H9 (cell line): ENCODE measurements at regions not wholly inside any gene's neighbourhood (a gene's known extent, or its start where the extent isn't known, plus 50 kb on each side); places are given as distances from the start of the nearest gene placed in this dataset.

ENCODE experiments used
- DNase-seq: peaks from one replicate; pipeline ENCODE4 v3.0.0-alpha.2; 2017
- H2AFZ ChIP-seq: one replicate; pipeline ENCODE4 v1.6.1; 2013; ENCODE audit warnings: mild to moderate bottlenecking, low read length, control low read depth, moderate library complexity
- H2AK5ac ChIP-seq: 2 replicates; pipeline ENCODE4 v1.6.1; 2013; ENCODE audit warnings: low read length, control low read depth, mixed read lengths; ENCODE audit not compliant: insufficient read length
- H2BK120ac ChIP-seq: one replicate; pipeline ENCODE4 v1.6.1; 2013; ENCODE audit warnings: low read depth, mild to moderate bottlenecking, low read length, control low read depth, inconsistent platforms; ENCODE audit not compliant: poor library complexity, severe bottlenecking
- H2BK12ac ChIP-seq: 2 replicates; pipeline ENCODE4 v1.6.1; 2013; ENCODE audit warnings: low read length, control low read depth, mixed read lengths, low read depth; ENCODE audit not compliant: insufficient read length
- H2BK15ac ChIP-seq: 2 replicates; pipeline ENCODE4 v1.6.1; 2013; ENCODE audit warnings: low read depth, low read length, control low read depth
- H2BK20ac ChIP-seq: one replicate; pipeline ENCODE4 v1.6.1; 2013; ENCODE audit warnings: low read depth, mild to moderate bottlenecking, low read length, control low read depth, inconsistent platforms; ENCODE audit not compliant: poor library complexity, severe bottlenecking
- H2BK5ac ChIP-seq: 2 replicates; pipeline ENCODE4 v1.6.1; 2013; ENCODE audit warnings: low read length, control low read depth, mixed read lengths; ENCODE audit not compliant: insufficient read length
- H3K14ac ChIP-seq: 2 replicates; pipeline ENCODE4 v1.6.1; 2013; ENCODE audit warnings: low read length, control low read depth; ENCODE audit not compliant: insufficient read depth
- H3K18ac ChIP-seq: 2 replicates; pipeline ENCODE4 v1.6.1; 2013; ENCODE audit warnings: low read depth, mild to moderate bottlenecking, mixed read lengths, low read length, control low read depth; ENCODE audit not compliant: insufficient read length
- H3K23ac ChIP-seq: 2 replicates; pipeline ENCODE4 v1.6.1; 2013; ENCODE audit warnings: low read length, control low read depth, mixed read lengths, low read depth; ENCODE audit not compliant: insufficient read length
- H3K23me2 ChIP-seq: 2 replicates; pipeline ENCODE4 v1.6.1; 2013; ENCODE audit warnings: low read depth, mild to moderate bottlenecking, mixed read lengths, low read length, control low read depth; ENCODE audit not compliant: insufficient read length, poor library complexity, severe bottlenecking
- H3K27ac ChIP-seq: 2 replicates; pipeline ENCODE4 v1.5.1; 2013; ENCODE audit warnings: low read length, control low read depth, mixed read lengths, low read depth; ENCODE audit not compliant: insufficient read length
- H3K27me3 ChIP-seq: 2 replicates; pipeline ENCODE4 v1.6.1; 2013; ENCODE audit warnings: low read length, control low read depth, inconsistent platforms; ENCODE audit not compliant: insufficient read depth
- H3K4ac ChIP-seq: 2 replicates; pipeline ENCODE4 v1.6.1; 2013; ENCODE audit warnings: low read depth, mild to moderate bottlenecking, control low read depth, inconsistent platforms, low read length, moderate library complexity
- H3K4me1 ChIP-seq: 2 replicates; pipeline ENCODE4 v1.6.1; 2013; ENCODE audit warnings: low read length, control low read depth, inconsistent platforms; ENCODE audit not compliant: insufficient read depth
- H3K4me2 ChIP-seq: 2 replicates; pipeline ENCODE4 v1.6.1; 2013; ENCODE audit warnings: low read length, control low read depth, mixed read lengths; ENCODE audit not compliant: insufficient read length, insufficient read depth
- H3K56ac ChIP-seq: 2 replicates; pipeline ENCODE4 v1.6.1; 2013; ENCODE audit warnings: low read depth, mild to moderate bottlenecking, mixed read lengths, low read length, control low read depth; ENCODE audit not compliant: insufficient read length
- H3K79me1 ChIP-seq: 2 replicates; pipeline ENCODE4 v1.6.1; 2013; ENCODE audit warnings: low read depth, mild to moderate bottlenecking, moderate library complexity, low read length, control low read depth, inconsistent platforms; ENCODE audit not compliant: insufficient read depth, poor library complexity, severe bottlenecking
- H3K79me2 ChIP-seq: 2 replicates; pipeline ENCODE4 v1.6.1; 2013; ENCODE audit warnings: low read length, control low read depth, inconsistent platforms; ENCODE audit not compliant: insufficient read depth
- H3K9ac ChIP-seq: 2 replicates; pipeline ENCODE4 v1.6.1; 2013; ENCODE audit warnings: low read length, control low read depth, mixed read lengths; ENCODE audit not compliant: insufficient read length; ENCODE audit errors: extremely low read depth
- H3K9me3 ChIP-seq: one replicate; pipeline ENCODE4 v1.6.1; 2013; ENCODE audit warnings: low read depth, low read length, inconsistent platforms; ENCODE audit not compliant: control insufficient read depth
- H3T11ph ChIP-seq: one replicate; pipeline ENCODE4 v1.6.1; 2013; ENCODE audit warnings: mild to moderate bottlenecking, low read length, control low read depth, inconsistent platforms
- H4K20me1 ChIP-seq: one replicate; pipeline ENCODE4 v1.6.1; 2013; ENCODE audit not compliant: control insufficient read depth, insufficient read length, insufficient read depth
- H4K5ac ChIP-seq: 2 replicates; pipeline ENCODE4 v1.6.1; 2013; ENCODE audit warnings: low read depth, mild to moderate bottlenecking, mixed read lengths, low read length, control low read depth; ENCODE audit not compliant: insufficient read length
- H4K8ac ChIP-seq: replicated peaks from 2 replicates; pipeline ENCODE4 v1.6.1; 2013; ENCODE audit warnings: low read length, control low read depth, mixed read lengths, low read depth; ENCODE audit not compliant: insufficient read length
- H4K91ac ChIP-seq: 2 replicates; pipeline ENCODE4 v1.6.1; 2013; ENCODE audit warnings: low read depth, mild to moderate bottlenecking, moderate library complexity, mixed read lengths, low read length, control low read depth; ENCODE audit not compliant: insufficient read length
- H3K27ac Mint-ChIP-seq, 3 experiments: 2 replicates in 2 of 3; 3 replicates in 1 of 3; pipeline ENCODE4 v1.8.0; 2020 to 2021; ENCODE audit warnings: mixed read lengths in 3 of 3, mild to moderate bottlenecking in 1 of 3, moderate library complexity in 1 of 3
- H3K27me3 Mint-ChIP-seq: 2 replicates; pipeline ENCODE4 v1.8.0; 2021; ENCODE audit warnings: low read depth, mild to moderate bottlenecking, moderate library complexity, mixed read lengths
- H3K36me3 Mint-ChIP-seq, 3 experiments: 2 replicates in 2 of 3; 3 replicates in 1 of 3; pipeline ENCODE4 v1.8.0; 2020 to 2021; ENCODE audit warnings: low read depth in 3 of 3, mixed read lengths in 3 of 3; ENCODE audit not compliant: insufficient read depth in 1 of 3
- H3K4me1 Mint-ChIP-seq, 2 experiments: 2 replicates each; pipeline ENCODE4 v1.8.0; 2020; ENCODE audit warnings: mixed read lengths in 2 of 2
- H3K4me3 Mint-ChIP-seq, 2 experiments: 2 replicates in 1 of 2; 3 replicates in 1 of 2; pipeline ENCODE4 v1.8.0; 2020 to 2021; ENCODE audit warnings: mild to moderate bottlenecking in 2 of 2, mixed read lengths in 2 of 2, moderate library complexity in 1 of 2
- H3K9me3 Mint-ChIP-seq, 2 experiments: 2 replicates in 1 of 2; 3 replicates in 1 of 2; pipeline ENCODE4 v1.8.0; 2020; ENCODE audit warnings: mild to moderate bottlenecking in 2 of 2, mixed read lengths in 2 of 2, moderate library complexity in 1 of 2
- CTCF ChIP-seq: fragments of 200-600 bp; sonication (generic); conservative IDR thresholded peaks from 3 replicates; pipeline ENCODE4 v1.8.0; 2021; ENCODE audit warnings: antibody characterized with exemption, mild to moderate bottlenecking
- WGBS: extraction: QIAGEN DNeasy Blood & Tissue Kit; methylation state at CpG from one replicate; pipeline ENCODE4 v1.1.7; 2013; ENCODE audit warnings: missing lambda C conversion rate, low lambda C conversion rate, mixed read lengths; ENCODE audit not compliant: insufficient read length; ENCODE audit errors: extremely low coverage; 5-methylcytosine and 5-hydroxymethylcytosine counted together

- no peaks in the 10 kb centered on the region for H3K9me3 ChIP-seq
- H3K56ac ChIP-seq, result no peak overlapping the region
- no peaks in the 10 kb centered on the region for H3K36me3 Mint-ChIP-seq
- H3K14ac ChIP-seq, result no peak overlapping the region
- no peak overlapping the region for H3K18ac ChIP-seq
- H3K4ac ChIP-seq, result no peak overlapping the region
- no peaks in the 10 kb centered on the region for H3K4me1 ChIP-seq
- H4K91ac ChIP-seq, result no peak overlapping the region
- no peaks in the 10 kb centered on the region for H4K20me1 ChIP-seq
- H3T11ph ChIP-seq, result no peak overlapping the region
- WGBS, result no CpG with 5 or more reads among the region's 16 CpGs
- H4K8ac ChIP-seq, result no peak overlapping the region
- peaks cover 17 to 18% of the 10 kb centered on the region in 2 experiments for H3K4me1 Mint-ChIP-seq
- H3K79me1 ChIP-seq, result no peaks in the 10 kb centered on the region
- H3K23ac ChIP-seq, result no peak overlapping the region
- peak overlapping the region in 1 of 3 experiments; percentile 57; a peak in 1 of 7 replicates for H3K27ac Mint-ChIP-seq
- peaks cover 2% of the 10 kb centered on the region; the same call in 1 of the 2 replicates for H3K27me3 ChIP-seq
- H2BK12ac ChIP-seq, result no peak overlapping the region
- H2AFZ ChIP-seq, result no peak overlapping the region
- H2BK15ac ChIP-seq, result no peak overlapping the region
- H3K4me2 ChIP-seq, result no peak overlapping the region
- no peaks in the 10 kb centered on the region for H3K79me2 ChIP-seq
- H3K9me3 Mint-ChIP-seq, result no peaks in the 10 kb centered on the region; a peak in 1 of 5 replicates
- no peak overlapping the region for H3K27ac ChIP-seq
- TF ChIP-seq CTCF, result no peak
- no peak overlapping the region for H2BK120ac ChIP-seq
- no peak overlapping the region for H4K5ac ChIP-seq
- no peak overlapping the region for H2AK5ac ChIP-seq
- H3K4me3 Mint-ChIP-seq, result peak overlapping the region; percentile 15 to 69; a peak in 4 of 5 replicates
- H3K9ac ChIP-seq, result no peak overlapping the region
- DNase-seq, result peak; percentile 64
- H2BK5ac ChIP-seq, result no peak overlapping the region
- peaks cover 66% of the 10 kb centered on the region for H3K27me3 Mint-ChIP-seq
- H3K23me2 ChIP-seq, result no peaks in the 10 kb centered on the region
- H2BK20ac ChIP-seq, result no peak overlapping the region
Observed at GRCh38 chr12:93167841-93168492, 209.8 kb upstream of the NUDT4 start.
